ENCODE measurements at regions not wholly inside any gene's neighbourhood (a gene's known extent, or its start where the extent isn't known, plus 50 kb on each side); places are given as distances from the start of the nearest gene placed in this dataset.
"Not testable (repeated sequence)": the region's sequence is repeated elsewhere in the genome, so short reads cannot be mapped to it uniquely, and the experiment has no call there.

DNA sequence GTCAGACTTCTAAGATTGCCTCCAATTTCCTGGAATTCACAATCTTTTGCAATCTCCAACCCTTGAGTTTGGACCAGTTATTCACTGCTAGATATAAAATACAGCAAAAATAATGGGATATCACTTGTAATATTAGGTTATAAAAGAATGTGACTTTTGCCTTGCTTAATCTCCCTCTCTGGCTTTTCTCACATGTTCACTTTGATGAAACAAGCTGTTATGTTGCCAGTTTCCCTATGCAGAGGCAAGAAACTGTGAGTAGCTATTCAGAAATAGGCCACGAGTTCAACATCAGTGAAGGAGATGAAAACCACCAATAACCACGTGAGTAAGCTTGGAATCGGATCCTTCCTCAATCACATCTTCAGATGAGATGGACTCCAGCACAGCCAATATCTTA, 842.7 kb downstream of the RNF144A start:
- no peak for ATAC-seq (ENCODE audit: insufficient number of reproducible peaks, low FRiP score, low read depth)
- no peak for DNase-seq (ENCODE audit: low spot score)
- Histone ChIP-seq H3K36me3 (no peaks in the 10 kb centered on the region), H3K4me1 (ENCODE audit: control insufficient read depth in 1 of 2, low read depth in 2 of 2) (no peaks in the 10 kb centered on the region), H3K4me3 (no peak overlapping the region), H3K27ac (no peak overlapping the region), H3K27me3 (replicated peaks; ENCODE audit: insufficient read depth) (no peaks in the 10 kb centered on the region), H3K9me3 (peaks cover 5% of the 10 kb centered on the region)
- TF ChIP-seq, protein P1, sequence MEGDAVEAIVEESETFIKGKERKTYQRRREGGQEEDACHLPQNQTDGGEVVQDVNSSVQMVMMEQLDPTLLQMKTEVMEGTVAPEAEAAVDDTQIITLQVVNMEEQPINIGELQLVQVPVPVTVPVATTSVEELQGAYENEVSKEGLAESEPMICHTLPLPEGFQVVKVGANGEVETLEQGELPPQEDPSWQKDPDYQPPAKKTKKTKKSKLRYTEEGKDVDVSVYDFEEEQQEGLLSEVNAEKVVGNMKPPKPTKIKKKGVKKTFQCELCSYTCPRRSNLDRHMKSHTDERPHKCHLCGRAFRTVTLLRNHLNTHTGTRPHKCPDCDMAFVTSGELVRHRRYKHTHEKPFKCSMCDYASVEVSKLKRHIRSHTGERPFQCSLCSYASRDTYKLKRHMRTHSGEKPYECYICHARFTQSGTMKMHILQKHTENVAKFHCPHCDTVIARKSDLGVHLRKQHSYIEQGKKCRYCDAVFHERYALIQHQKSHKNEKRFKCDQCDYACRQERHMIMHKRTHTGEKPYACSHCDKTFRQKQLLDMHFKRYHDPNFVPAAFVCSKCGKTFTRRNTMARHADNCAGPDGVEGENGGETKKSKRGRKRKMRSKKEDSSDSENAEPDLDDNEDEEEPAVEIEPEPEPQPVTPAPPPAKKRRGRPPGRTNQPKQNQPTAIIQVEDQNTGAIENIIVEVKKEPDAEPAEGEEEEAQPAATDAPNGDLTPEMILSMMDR (IDR thresholded peaks at IDR 0.05), result no peak

GRCh38 chr2:7763418-7763817, 846.2 kb downstream of the RNF144A start:
- H3K27me3 ChIP-seq (replicated peaks; ENCODE audit: insufficient read depth); H3K27ac ChIP-seq; ATAC-seq (ENCODE audit: insufficient number of reproducible peaks, low FRiP score, low read depth); DNase-seq (ENCODE audit: low spot score); H3K36me3 ChIP-seq; H3K4me1 ChIP-seq (ENCODE audit: control insufficient read depth in 1 of 2, low read depth in 2 of 2); H3K9me3 ChIP-seq; H3K4me3 ChIP-seq: not testable (repeated sequence)

- ATAC-seq (ENCODE audit: insufficient number of reproducible peaks, low FRiP score, low read depth), result no peak
- Histone ChIP-seq H3K9me3 (peaks cover 5% of the 10 kb centered on the region), H3K27me3 (replicated peaks; ENCODE audit: insufficient read depth) (no peaks in the 10 kb centered on the region), H3K4me1 (ENCODE audit: control insufficient read depth in 1 of 2, low read depth in 2 of 2) (no peaks in the 10 kb centered on the region), H3K4me3 (no peak overlapping the region), H3K27ac (no peak overlapping the region), H3K36me3 (no peaks in the 10 kb centered on the region)
- TF ChIP-seq, protein P1 (IDR thresholded peaks at IDR 0.05), result no peak
- no peak for DNase-seq (ENCODE audit: low spot score)
These were observed 848.0 kb downstream of the RNF144A start for GRCh38 chr2:7765236-7765635.

GRCh38 chr2:7766088-7766722, 849.0 kb downstream of the RNF144A start:
- Histone ChIP-seq H3K9me3 (peaks cover 5% of the 10 kb centered on the region), H3K27ac (no peak overlapping the region), H3K4me3 (no peak overlapping the region), H3K27me3 (replicated peaks; ENCODE audit: insufficient read depth) (no peaks in the 10 kb centered on the region), H3K36me3 (no peaks in the 10 kb centered on the region), H3K4me1 (ENCODE audit: control insufficient read depth in 1 of 2, low read depth in 2 of 2) (no peaks in the 10 kb centered on the region)
- no peak for ATAC-seq (ENCODE audit: insufficient number of reproducible peaks, low FRiP score, low read depth)
- no peak for DNase-seq (ENCODE audit: low spot score)
- TF ChIP-seq, protein P1 (IDR thresholded peaks at IDR 0.05), result no peak

DNA sequence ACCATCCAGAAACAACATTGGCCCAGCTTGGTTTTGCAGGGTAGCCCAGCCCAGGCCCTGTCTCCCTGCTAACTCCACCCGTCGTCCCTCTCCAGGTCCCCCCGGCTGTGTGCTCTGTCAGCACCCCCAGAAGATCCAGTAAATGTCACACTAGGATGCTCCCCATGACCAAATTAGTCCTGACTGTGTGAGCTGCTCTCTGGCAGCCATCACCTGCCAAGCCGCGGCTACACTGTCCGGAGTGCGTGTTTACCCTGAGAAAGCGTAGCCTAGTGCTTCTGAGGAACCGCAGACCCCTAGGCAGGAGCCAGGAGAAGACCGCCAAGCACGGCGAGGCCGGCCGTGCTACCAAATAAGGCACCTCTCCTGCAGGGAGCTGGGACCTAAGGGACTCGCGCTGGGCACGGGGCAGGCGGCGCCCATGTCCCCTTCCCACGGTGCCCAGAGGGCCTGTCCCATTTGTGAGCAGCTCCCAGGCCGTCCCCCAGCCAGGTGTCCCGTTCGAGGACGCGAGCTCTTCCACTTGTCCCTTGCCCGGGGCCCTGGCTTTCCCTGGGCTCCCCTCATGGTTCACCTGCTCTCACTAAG, 849.9 kb downstream of the RNF144A start:
- peaks cover 5% of the 10 kb centered on the region for H3K9me3 ChIP-seq
- no peak overlapping the region for H3K27ac ChIP-seq
- no peaks in the 10 kb centered on the region for H3K27me3 ChIP-seq (replicated peaks; ENCODE audit: insufficient read depth)
- H3K36me3 ChIP-seq, result no peaks in the 10 kb centered on the region
- TF ChIP-seq, protein P1 (IDR thresholded peaks at IDR 0.05), result no peak
- H3K4me3 ChIP-seq, result no peak overlapping the region
- DNase-seq (ENCODE audit: low spot score) (no peak), ATAC-seq (ENCODE audit: insufficient number of reproducible peaks, low FRiP score, low read depth) (no peak)
- no peaks in the 10 kb centered on the region for H3K4me1 ChIP-seq (ENCODE audit: control insufficient read depth in 1 of 2, low read depth in 2 of 2)

- no peaks in the 10 kb centered on the region for H3K4me1 ChIP-seq (ENCODE audit: control insufficient read depth in 1 of 2, low read depth in 2 of 2)
- TF ChIP-seq, protein P1 (IDR thresholded peaks at IDR 0.05), result no peak
- no peaks in the 10 kb centered on the region for H3K36me3 ChIP-seq
- no peaks in the 10 kb centered on the region for H3K27me3 ChIP-seq (replicated peaks; ENCODE audit: insufficient read depth)
- DNase-seq (ENCODE audit: low spot score) (no peak), ATAC-seq (ENCODE audit: insufficient number of reproducible peaks, low FRiP score, low read depth) (no peak)
- H3K27ac ChIP-seq, result no peak overlapping the region
- peaks cover 4% of the 10 kb centered on the region for H3K9me3 ChIP-seq
- H3K4me3 ChIP-seq, result no peak overlapping the region
These were observed 850.7 kb downstream of the RNF144A start for GRCh38 chr2:7767902-7768301.

Measured in thoracic aorta (tissue), 2 donors.